H1 (cell line): ENCODE measurements at regions not wholly inside any gene's neighbourhood (a gene's known extent, or its start where the extent isn't known, plus 50 kb on each side); places are given as distances from the start of the nearest gene placed in this dataset.

Source experiments
- CTCF ChIA-PET: fragments of 300-600 bp; sonication (Branson Sonifier 250); formaldehyde crosslinking; loops from one replicate; lab custom pipeline; 2021; ENCODE audit not compliant: partially characterized antibody; lab: Charles Lee
- POLR2A ChIA-PET: fragments of 300-600 bp; sonication (Branson Sonifier 250); formaldehyde crosslinking; loops from one replicate; lab custom pipeline; 2021; ENCODE audit warnings: inconsistent platforms; ENCODE audit not compliant: partially characterized antibody; lab: Charles Lee
- DNase-seq, 2 experiments: peaks; one replicate each; pipeline versions ENCODE4 v3.0.0 to v3.0.0-alpha.2; 2010 to 2022; ENCODE audit warnings: low spot score in 2 of 2, low read depth in 1 of 2, mixed read lengths in 1 of 2
- FAIRE-seq: peaks from 2 replicates; lab custom pipeline; 2011; peaks lifted over from hg19 to GRCh38; lab: Jason Lieb, UNC
- H2AFZ ChIP-seq: 2 replicates; pipeline ENCODE4 v1.8.1; 2012; ENCODE audit warnings: low read length, inconsistent platforms
- H2AK5ac ChIP-seq: 2 replicates; pipeline ENCODE4 v1.6.1; 2013; ENCODE audit warnings: low read depth, low read length
- H2BK120ac ChIP-seq: replicated peaks from 2 replicates; pipeline ENCODE3; 2013; ENCODE audit warnings: low read depth, low read length, inconsistent platforms
- H2BK12ac ChIP-seq: 2 replicates; pipeline ENCODE4 v1.6.1; 2013; ENCODE audit warnings: low read depth, low read length
- H2BK15ac ChIP-seq: 2 replicates; pipeline ENCODE4 v1.6.1; 2013; ENCODE audit warnings: low read length
- H2BK20ac ChIP-seq: 2 replicates; pipeline ENCODE4 v1.6.1; 2013; ENCODE audit warnings: low read length
- H2BK5ac ChIP-seq: 2 replicates; pipeline ENCODE4 v1.6.1; 2013; ENCODE audit warnings: low read depth, low read length
- H3K14ac ChIP-seq: 2 replicates; pipeline ENCODE4 v1.6.1; 2013; ENCODE audit warnings: inconsistent platforms; ENCODE audit not compliant: insufficient read length
- H3K18ac ChIP-seq: 2 replicates; pipeline ENCODE4 v1.6.1; 2013; ENCODE audit warnings: low read length; ENCODE audit errors: extremely low read depth
- H3K23ac ChIP-seq: 2 replicates; pipeline ENCODE4 v1.6.1; 2013; ENCODE audit warnings: inconsistent platforms; ENCODE audit not compliant: insufficient read length
- H3K23me2 ChIP-seq: 2 replicates; pipeline ENCODE4 v1.6.1; 2013; ENCODE audit warnings: low read depth, low read length
- H3K27ac ChIP-seq: 2 replicates; pipeline ENCODE4 v1.6.1; 2011; ENCODE audit warnings: low read depth, low read length, inconsistent platforms
- H3K27me3 ChIP-seq, 4 experiments: replicated peaks in 1 of 4; 1 replicate in 1 of 4; 2 replicates in 3 of 4; pipeline versions ENCODE4 v1.6.1 to v1.8.1; 2011 to 2013; ENCODE audit warnings: low read length in 3 of 4, mild to moderate bottlenecking in 3 of 4, inconsistent platforms in 2 of 4, mixed read lengths in 2 of 4, moderate library complexity in 1 of 4; ENCODE audit not compliant: control insufficient read depth in 3 of 4, insufficient read depth in 3 of 4; ENCODE audit errors: extremely low read depth in 1 of 4
- H3K36me3 ChIP-seq, 4 experiments: 2 replicates each; pipeline versions ENCODE4 v1.6.1 to v1.8.1; 2011 to 2013; ENCODE audit warnings: mild to moderate bottlenecking in 4 of 4, low read length in 3 of 4, moderate library complexity in 2 of 4, control low read depth in 1 of 4, inconsistent platforms in 1 of 4; ENCODE audit not compliant: insufficient read depth in 4 of 4, control insufficient read depth in 2 of 4
- H3K4ac ChIP-seq: replicated peaks from 2 replicates; pipeline ENCODE3; 2013; ENCODE audit warnings: low read length, low read depth, mixed read lengths, inconsistent platforms; ENCODE audit not compliant: insufficient read length
- H3K4me1 ChIP-seq, 4 experiments: replicated peaks in 1 of 4; 1 replicate in 1 of 4; 2 replicates in 3 of 4; pipeline versions ENCODE4 v1.6.1 to v1.8.1; 2011 to 2013; ENCODE audit warnings: low read length in 3 of 4, inconsistent platforms in 2 of 4, mixed read lengths in 1 of 4; ENCODE audit not compliant: insufficient read depth in 4 of 4, control insufficient read depth in 3 of 4
- H3K4me2 ChIP-seq, 2 experiments: 2 replicates each; pipeline versions ENCODE4 v1.6.1 to v1.8.1; 2011 to 2013; ENCODE audit warnings: low read depth in 2 of 2, low read length in 2 of 2, control low read depth in 1 of 2, inconsistent platforms in 1 of 2, mild to moderate bottlenecking in 1 of 2; ENCODE audit not compliant: insufficient read depth in 1 of 2
- H3K4me3 ChIP-seq, 4 experiments: fragments of 200-600, 300-600 bp in 1 of 4; sonication (generic), shearing (Covaris generic), sonication (Bioruptor Twin) in 1 of 4; 2 replicates each; pipeline versions ENCODE4 v1.5.1 to v1.8.1; 2011 to 2016; ENCODE audit warnings: low read length in 4 of 4, low read depth in 3 of 4, control low read depth in 2 of 4, inconsistent platforms in 2 of 4, mild to moderate bottlenecking in 2 of 4, mixed read lengths in 1 of 4, moderate library complexity in 1 of 4; ENCODE audit not compliant: insufficient read depth in 2 of 4; ENCODE audit errors: extremely low read depth in 1 of 4
- H3K56ac ChIP-seq: replicated peaks from 2 replicates; pipeline ENCODE3; 2013; ENCODE audit warnings: low read depth, mild to moderate bottlenecking, mixed read lengths, low read length, inconsistent platforms; ENCODE audit not compliant: insufficient read length
- H3K79me1 ChIP-seq: 2 replicates; pipeline ENCODE4 v1.6.1; 2013; ENCODE audit warnings: low read depth, low read length, control low read depth
- H3K79me2 ChIP-seq, 2 experiments: 2 replicates each; pipeline versions ENCODE4 v1.6.1 to v1.8.1; 2012 to 2013; ENCODE audit warnings: low read length in 2 of 2, mild to moderate bottlenecking in 2 of 2, inconsistent platforms in 1 of 2; ENCODE audit not compliant: insufficient read depth in 2 of 2, control insufficient read depth in 1 of 2
- H3K9ac ChIP-seq, 4 experiments: replicated peaks in 1 of 4; 1 replicate in 1 of 4; 2 replicates in 3 of 4; pipeline versions ENCODE4 v1.6.1 to v1.8.1; 2011 to 2013; ENCODE audit warnings: low read depth in 3 of 4, low read length in 3 of 4, control low read depth in 2 of 4, mild to moderate bottlenecking in 2 of 4, moderate library complexity in 2 of 4, inconsistent platforms in 1 of 4; ENCODE audit errors: extremely low read depth in 1 of 4
- H3K9me3 ChIP-seq, 2 experiments: 2 replicates each; pipeline versions ENCODE4 v1.6.1 to v1.8.1; 2012 to 2013; ENCODE audit warnings: mild to moderate bottlenecking in 2 of 2, moderate library complexity in 2 of 2, control low read depth in 1 of 2, inconsistent platforms in 1 of 2, low read depth in 1 of 2, low read length in 1 of 2, mixed read lengths in 1 of 2; ENCODE audit not compliant: insufficient read depth in 2 of 2
- H4K20me1 ChIP-seq, 2 experiments: replicated peaks in 1 of 2; 2 replicates each; pipeline versions ENCODE3 to v1.8.1; 2011 to 2013; ENCODE audit warnings: inconsistent platforms in 2 of 2, low read length in 2 of 2, mild to moderate bottlenecking in 1 of 2; ENCODE audit not compliant: insufficient read depth in 2 of 2, control insufficient read depth in 1 of 2
- H4K5ac ChIP-seq: 2 replicates; pipeline ENCODE4 v1.6.1; 2013; ENCODE audit warnings: low read length, low read depth, mixed read lengths, inconsistent platforms; ENCODE audit not compliant: insufficient read length
- H4K8ac ChIP-seq: 2 replicates; pipeline ENCODE4 v1.8.0; 2013; ENCODE audit warnings: mild to moderate bottlenecking, moderate library complexity, low read length, inconsistent platforms; ENCODE audit not compliant: insufficient read depth; ENCODE audit errors: extremely low read depth
- H4K91ac ChIP-seq: replicated peaks from 2 replicates; pipeline ENCODE3; 2013; ENCODE audit warnings: low read length, mixed read lengths, inconsistent platforms; ENCODE audit not compliant: insufficient read length
- POU5F1 ChIP-seq: IDR thresholded peaks from 2 replicates; pipeline ENCODE4 v1.6.1; 2011; ENCODE audit warnings: low read depth, mild to moderate bottlenecking, low read length, moderate library complexity
- RAD21 ChIP-seq, 2 experiments: IDR thresholded peaks in 1 of 2; conservative IDR thresholded peaks in 1 of 2; 2 replicates each; pipeline ENCODE4 v1.6.1; 2011; ENCODE audit warnings: low read depth in 2 of 2, low read length in 2 of 2, improper control_type of control experiment in 1 of 2, inconsistent platforms in 1 of 2, mild to moderate bottlenecking in 1 of 2, moderate library complexity in 1 of 2
- TEAD4 ChIP-seq: IDR thresholded peaks from 2 replicates; pipeline ENCODE4 v1.6.1; 2012; ENCODE audit warnings: low read depth, low read length, inconsistent platforms, mixed read lengths
- WGBS, 2 experiments: shearing (Covaris generic) in 1 of 2; methylation state at CpG; one replicate each; pipeline versions ENCODE4 v1.1.6 to v1.1.7; 2013 to 2015; ENCODE audit warnings: low lambda C conversion rate in 2 of 2, mixed read lengths in 2 of 2, inconsistent platforms in 1 of 2, low coverage in 1 of 2, missing lambda C conversion rate in 1 of 2; ENCODE audit not compliant: insufficient replicate concordance in 2 of 2, insufficient coverage in 1 of 2, insufficient read length in 1 of 2; ENCODE audit errors: extremely low coverage in 1 of 2, missing lambda C conversion rate in 1 of 2; 5-methylcytosine and 5-hydroxymethylcytosine counted together
- TF ChIP-seq, protein P1 (sequence below), 3 experiments: IDR thresholded peaks; 1 replicate in 2 of 3; 2 replicates in 1 of 3; pipeline versions ENCODE4 v1.5.1 to v1.6.1; 2011; ENCODE audit warnings: low read length in 3 of 3, mild to moderate bottlenecking in 3 of 3, inconsistent platforms in 2 of 3, low read depth in 1 of 3, moderate library complexity in 1 of 3; ENCODE audit not compliant: insufficient read depth in 1 of 3; ENCODE audit errors: control extremely low read depth in 1 of 3

DNA sequence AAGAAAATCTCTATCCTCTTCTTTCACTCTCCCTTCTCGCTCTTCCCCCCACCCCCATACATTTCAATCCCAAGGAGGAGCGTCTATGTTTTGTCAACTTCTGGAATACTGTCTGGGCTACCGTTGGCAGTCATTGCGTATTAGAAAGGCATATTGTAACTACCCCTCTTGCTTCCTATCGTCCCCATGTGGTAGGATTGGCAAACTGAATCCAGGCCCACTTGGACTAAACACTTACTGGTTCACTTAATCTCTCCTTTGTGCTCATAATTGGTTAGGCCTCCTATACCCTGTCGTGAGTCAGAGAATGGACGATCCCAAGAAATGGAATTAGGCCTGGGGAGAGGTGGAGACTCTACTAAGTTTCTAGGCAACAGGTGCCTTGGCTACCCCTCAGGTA lies 68.8 kb upstream of the SLC8A3 start:
- Histone ChIP-seq H2BK120ac (no peak overlapping the region), H4K91ac (no peak overlapping the region), H4K8ac (no peak overlapping the region), H3K36me3 (no peaks in the 10 kb centered on the region), H3K79me1 (no peaks in the 10 kb centered on the region), H4K5ac (no peak overlapping the region), H2BK20ac (no peak overlapping the region), H2BK15ac (peak overlapping the region; percentile 36; the same call in 1 of the 2 replicates), H3K9ac (no peak overlapping the region), H2AK5ac (no peak overlapping the region), H3K4me2 (no peak overlapping the region), H3K79me2 (no peaks in the 10 kb centered on the region), H3K4me1 (peaks cover 0 to 2% (median 0%) of the 10 kb centered on the region in 4 experiments; a peak in 2 of 7 replicates), H3K56ac (no peak overlapping the region), H3K23me2 (peaks cover 2% of the 10 kb centered on the region; the same call in 1 of the 2 replicates), H4K20me1 (no peaks in the 10 kb centered on the region), H3K18ac (no peak overlapping the region), H3K9me3 (peaks cover 0 to 4% of the 10 kb centered on the region in 2 experiments; a peak in 1 of 4 replicates), H3K27ac (no peak overlapping the region)
- WGBS, 2 experiments: 77% methylated on average over 7 of the region's 7 CpGs; no CpG with 5 or more reads in 1 of the 2 experiments
- POLR2A ChIA-PET: no interaction called here
- CTCF ChIA-PET: interaction anchor here (0.7 to 2.7 kb wide), 13 partner anchors 11 to 358 kb away, joined by 3 to 9 read pairs (median 3); no protein-coding TSS in a partner anchor
- TF ChIP-seq POU5F1: no peak
- TF ChIP-seq RAD21 (IDR thresholded peaks at IDR 0.05 in 1 of 2, conservative IDR thresholded peaks at IDR 0.05 in 1 of 2; ENCODE audit: low read depth in 2 of 2, low read length in 2 of 2): peak; percentile 63 to 70
- TF ChIP-seq, protein P1, sequence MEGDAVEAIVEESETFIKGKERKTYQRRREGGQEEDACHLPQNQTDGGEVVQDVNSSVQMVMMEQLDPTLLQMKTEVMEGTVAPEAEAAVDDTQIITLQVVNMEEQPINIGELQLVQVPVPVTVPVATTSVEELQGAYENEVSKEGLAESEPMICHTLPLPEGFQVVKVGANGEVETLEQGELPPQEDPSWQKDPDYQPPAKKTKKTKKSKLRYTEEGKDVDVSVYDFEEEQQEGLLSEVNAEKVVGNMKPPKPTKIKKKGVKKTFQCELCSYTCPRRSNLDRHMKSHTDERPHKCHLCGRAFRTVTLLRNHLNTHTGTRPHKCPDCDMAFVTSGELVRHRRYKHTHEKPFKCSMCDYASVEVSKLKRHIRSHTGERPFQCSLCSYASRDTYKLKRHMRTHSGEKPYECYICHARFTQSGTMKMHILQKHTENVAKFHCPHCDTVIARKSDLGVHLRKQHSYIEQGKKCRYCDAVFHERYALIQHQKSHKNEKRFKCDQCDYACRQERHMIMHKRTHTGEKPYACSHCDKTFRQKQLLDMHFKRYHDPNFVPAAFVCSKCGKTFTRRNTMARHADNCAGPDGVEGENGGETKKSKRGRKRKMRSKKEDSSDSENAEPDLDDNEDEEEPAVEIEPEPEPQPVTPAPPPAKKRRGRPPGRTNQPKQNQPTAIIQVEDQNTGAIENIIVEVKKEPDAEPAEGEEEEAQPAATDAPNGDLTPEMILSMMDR (IDR thresholded peaks at IDR 0.05; ENCODE audit: control extremely low read depth in 1 of 3, insufficient read depth in 1 of 3, low read depth in 1 of 3, low read length in 3 of 3): peak in 2 of 3 experiments; percentile 55 to 82; a peak in 3 of 4 replicates
- TF ChIP-seq TEAD4: peak; percentile 37; the same call in 1 of the 2 replicates
- TF ChIP-seq, all 59 proteins: peak for 3
- Histone ChIP-seq H3K23ac (no peak overlapping the region), H3K14ac (no peak overlapping the region), H3K27me3 (no peaks in the 10 kb centered on the region), H2BK12ac (0 out of 2 replicates have a peak overlapping the region, but pooled peaks have one; percentile 11), H2AFZ (no peak overlapping the region), H3K4ac (no peak overlapping the region), H2BK5ac (no peak overlapping the region), H3K4me3 (no peak overlapping the region)
- DNase-seq (peak; percentile 34 to 78), FAIRE-seq (peak; percentile 88)
